Activated B cell treated with CpG ODN at 0.5 μM for 24 hours (primary cell): ENCODE measurements at regions not wholly inside any gene's neighbourhood (a gene's known extent, or its start where the extent isn't known, plus 50 kb on each side); places are given as distances from the start of the nearest gene placed in this dataset.

ENCODE experiments used
- ATAC-seq: fragments of 200-7000 bp; cut with Tn5 transposase; one replicate; pipeline ENCODE4 v1.10.0; 2021; ENCODE audit warnings: low read depth, mild to moderate bottlenecking, moderate library complexity
- CTCF ChIA-PET: fragments of 350-600 bp; sonication (Branson Sonifier 250); formaldehyde crosslinking; loops from one replicate; lab custom pipeline; 2021; ENCODE audit warnings: antibody characterized with exemption; lab: Charles Lee
- POLR2A ChIA-PET: fragments of 350-600 bp; sonication (Branson Sonifier 250); formaldehyde crosslinking; loops from one replicate; lab custom pipeline; 2021; ENCODE audit warnings: antibody characterized with exemption; lab: Charles Lee
- DNase-seq: peaks from one replicate; pipeline ENCODE4 v3.0.0; 2022
- H3K27ac Mint-ChIP-seq: one replicate; pipeline ENCODE4 v1.8.0; 2020; ENCODE audit warnings: mixed read lengths
- H3K27me3 Mint-ChIP-seq: one replicate; pipeline ENCODE4 v1.8.0; 2021; ENCODE audit warnings: mixed read lengths
- H3K36me3 Mint-ChIP-seq: one replicate; pipeline ENCODE4 v1.8.0; 2021; ENCODE audit warnings: low read depth, mixed read lengths
- H3K4me1 Mint-ChIP-seq: one replicate; pipeline ENCODE4 v1.8.0; 2021; ENCODE audit warnings: mixed read lengths
- H3K4me3 Mint-ChIP-seq: one replicate; pipeline ENCODE4 v1.8.0; 2020; ENCODE audit warnings: mild to moderate bottlenecking, mixed read lengths
- H3K9me3 Mint-ChIP-seq: one replicate; pipeline ENCODE4 v1.8.0; 2020; ENCODE audit warnings: mixed read lengths
- CTCF ChIP-seq: fragments of 200-600 bp; IDR thresholded peaks from one replicate; pipeline ENCODE4 v1.8.0; 2022; ENCODE audit warnings: antibody characterized with exemption, mild to moderate bottlenecking
- intact Hi-C: fragments of 100-400 bp; cut with micrococcal nuclease; formaldehyde crosslinking; loops from one replicate; pipeline ENCODE4 v1.15.1; 2024

DNA sequence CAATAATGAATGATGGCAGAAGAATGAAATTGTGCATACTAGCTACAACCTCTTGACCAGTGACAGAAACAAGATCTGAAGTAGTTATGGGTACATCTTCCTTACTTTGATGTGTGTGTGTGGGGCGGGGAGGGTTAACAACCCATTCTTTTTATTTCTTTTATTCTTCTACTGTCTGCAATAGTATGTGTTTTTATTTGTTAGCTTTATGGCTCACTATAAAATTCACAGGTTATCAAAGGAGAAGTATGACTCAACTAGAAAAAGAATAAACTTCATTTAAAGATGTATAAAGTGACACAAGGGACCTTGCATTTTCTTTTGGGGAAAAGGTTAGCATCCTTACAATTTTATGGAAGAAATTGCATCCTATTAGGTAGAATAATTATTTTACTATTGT is 430.5 kb downstream of the DAD1 start:
- ChIA-PET POLR2A (no interaction called here), CTCF (no interaction called here)
- Mint-ChIP-seq H3K4me3 (no peak overlapping the region), H3K36me3 (no peaks in the 10 kb centered on the region), H3K27ac (no peak overlapping the region), H3K9me3 (no peaks in the 10 kb centered on the region), H3K4me1 (no peaks in the 10 kb centered on the region), H3K27me3 (peaks cover 20% of the 10 kb centered on the region)
- DNase-seq (no peak), ATAC-seq (no peak)
- intact Hi-C loops = no loop called here
- no peak for TF ChIP-seq CTCF

- no peak overlapping the region for H3K4me3 Mint-ChIP-seq
Measured at GRCh38 chr14:22155571-22155970, 433.5 kb downstream of the DAD1 start.

GRCh38 chr14:22152903-22153302 is 436.1 kb downstream of the DAD1 start:
- H3K27me3 Mint-ChIP-seq = peaks cover 47% of the 10 kb centered on the region
- TF ChIP-seq CTCF = no peak
- no peaks in the 10 kb centered on the region for H3K9me3 Mint-ChIP-seq
- no peaks in the 10 kb centered on the region for H3K4me1 Mint-ChIP-seq
- intact Hi-C loops = no loop called here
- H3K27ac Mint-ChIP-seq = no peak overlapping the region
- no peaks in the 10 kb centered on the region for H3K36me3 Mint-ChIP-seq
- DNase-seq (no peak), ATAC-seq (no peak)
- no peak overlapping the region for H3K4me3 Mint-ChIP-seq
- ChIA-PET POLR2A (no interaction called here), CTCF (no interaction called here)

More at GRCh38 chr14:22155571-22155970, 433.5 kb downstream of the DAD1 start:
- no peak for ATAC-seq
- no peaks in the 10 kb centered on the region for H3K4me1 Mint-ChIP-seq
- H3K36me3 Mint-ChIP-seq = no peaks in the 10 kb centered on the region
- ChIA-PET POLR2A (no interaction called here), CTCF (no interaction called here)
- no peaks in the 10 kb centered on the region for H3K9me3 Mint-ChIP-seq
- H3K27me3 Mint-ChIP-seq = peaks cover 28% of the 10 kb centered on the region
- H3K27ac Mint-ChIP-seq = no peak overlapping the region
- intact Hi-C loops = no loop called here
- no peak for DNase-seq
- no peak for TF ChIP-seq CTCF

DNA sequence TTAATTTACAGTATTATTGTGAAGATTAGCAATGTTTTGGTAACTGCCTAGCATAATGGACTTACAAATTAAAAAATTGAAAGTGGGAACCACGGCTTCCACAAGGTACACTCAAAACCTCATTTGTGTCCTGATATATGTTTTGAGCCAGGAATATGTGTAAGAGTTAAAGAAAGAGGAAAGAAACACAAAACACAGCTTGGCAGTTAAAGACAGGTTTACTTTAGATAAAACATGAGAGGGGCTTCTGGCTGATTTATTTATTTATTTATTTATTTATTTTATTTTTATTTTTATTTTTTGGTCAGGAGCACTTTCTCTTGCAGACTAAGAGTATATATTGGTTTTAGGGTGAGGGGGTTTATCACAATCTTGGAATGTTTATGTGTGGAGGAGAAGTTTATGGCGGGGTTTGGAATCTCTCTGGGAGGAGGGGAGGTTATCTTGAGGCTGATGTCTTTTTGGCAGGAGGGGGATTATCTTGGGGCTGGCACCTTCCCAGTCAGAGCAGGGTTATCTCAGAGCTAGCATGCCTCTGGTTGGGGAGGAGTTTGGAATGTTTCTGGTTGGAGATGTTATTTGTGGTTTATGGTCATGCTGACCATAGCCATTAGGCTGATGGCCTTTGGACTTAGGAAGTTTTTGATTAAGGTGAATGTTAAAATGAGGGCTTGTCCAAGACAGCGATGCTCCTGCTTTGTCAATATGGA is 436.7 kb downstream of the DAD1 start:
- no peak for TF ChIP-seq CTCF
- ATAC-seq (no peak), DNase-seq (no peak)
- peaks cover 50% of the 10 kb centered on the region for H3K27me3 Mint-ChIP-seq
- H3K4me3 Mint-ChIP-seq = no peak overlapping the region
- H3K27ac Mint-ChIP-seq = no peak overlapping the region
- ChIA-PET POLR2A (no interaction called here), CTCF (no interaction called here)
- intact Hi-C loops = no loop called here
- no peaks in the 10 kb centered on the region for H3K9me3 Mint-ChIP-seq
- H3K4me1 Mint-ChIP-seq = no peaks in the 10 kb centered on the region
- no peaks in the 10 kb centered on the region for H3K36me3 Mint-ChIP-seq

DNA sequence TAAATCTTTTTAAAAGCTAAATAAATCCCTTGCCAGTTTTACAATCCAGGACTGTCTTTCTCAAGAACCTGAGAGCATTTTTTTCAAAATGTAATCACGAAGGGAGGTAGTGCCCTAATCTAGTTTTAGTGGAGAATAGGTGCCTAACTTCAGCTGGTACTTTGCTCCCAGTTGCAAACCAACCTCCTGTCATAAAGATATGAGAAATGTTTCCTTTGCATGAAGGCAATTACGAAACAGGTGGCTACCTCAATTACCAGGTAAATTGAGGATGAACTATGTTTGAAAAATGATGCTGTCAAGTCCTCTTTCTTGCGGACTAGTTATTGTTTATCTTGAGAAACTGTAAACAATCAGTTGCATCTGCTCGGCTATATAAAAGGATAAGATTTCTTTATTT is 437.9 kb downstream of the DAD1 start:
- ATAC-seq (no peak), DNase-seq (no peak)
- intact Hi-C loops = no loop called here
- ChIA-PET CTCF (no interaction called here), POLR2A (no interaction called here)
- Mint-ChIP-seq H3K27me3 (peaks cover 46% of the 10 kb centered on the region), H3K4me1 (no peaks in the 10 kb centered on the region), H3K4me3 (no peak overlapping the region), H3K27ac (no peak overlapping the region), H3K9me3 (no peaks in the 10 kb centered on the region), H3K36me3 (no peaks in the 10 kb centered on the region)
- no peak for TF ChIP-seq CTCF
